Endodermal cell (in vitro differentiated cells): ENCODE measurements at regions not wholly inside any gene's neighbourhood (a gene's known extent, or its start where the extent isn't known, plus 50 kb on each side); places are given as distances from the start of the nearest gene placed in this dataset.

ENCODE experiments used
- DNase-seq: peaks from one replicate; pipeline ENCODE4 v3.0.0-alpha.2; 2017
- H3K27ac ChIP-seq: 2 replicates; pipeline ENCODE4 v1.5.1; 2013; ENCODE audit warnings: mild to moderate bottlenecking, low read depth, low read length, moderate library complexity
- H3K27me3 ChIP-seq: 2 replicates; pipeline ENCODE4 v1.6.1; 2013; ENCODE audit warnings: mild to moderate bottlenecking, low read length, moderate library complexity; ENCODE audit not compliant: insufficient read depth, control insufficient read depth, poor library complexity, severe bottlenecking
- H3K36me3 ChIP-seq: 2 replicates; pipeline ENCODE4 v1.7.0; 2013; ENCODE audit warnings: mild to moderate bottlenecking, low read length, moderate library complexity; ENCODE audit not compliant: control insufficient read depth, insufficient read depth
- H3K4me1 ChIP-seq: one replicate; pipeline ENCODE4 v1.7.0; 2013; ENCODE audit warnings: low read length; ENCODE audit not compliant: control insufficient read depth, insufficient read depth
- H3K4me3 ChIP-seq: 2 replicates; pipeline ENCODE4 v1.5.1; 2013; ENCODE audit warnings: mild to moderate bottlenecking, low read length, moderate library complexity
- H3K9ac ChIP-seq: 2 replicates; pipeline ENCODE4 v1.6.1; 2013; ENCODE audit warnings: mild to moderate bottlenecking, low read length, moderate library complexity; ENCODE audit not compliant: poor library complexity, severe bottlenecking; ENCODE audit errors: extremely low read depth
- H3K9me3 ChIP-seq: 2 replicates; pipeline ENCODE4 v1.6.1; 2013; ENCODE audit warnings: mild to moderate bottlenecking, low read length, moderate library complexity; ENCODE audit not compliant: control insufficient read depth
- H3K27ac Mint-ChIP-seq: 2 replicates; pipeline ENCODE4 v1.8.0; 2020; ENCODE audit warnings: mixed read lengths
- H3K27me3 Mint-ChIP-seq: 2 replicates; pipeline ENCODE4 v1.8.0; 2021; ENCODE audit warnings: mild to moderate bottlenecking, mixed read lengths; ENCODE audit not compliant: insufficient read depth
- H3K36me3 Mint-ChIP-seq: 2 replicates; pipeline ENCODE4 v1.8.0; 2020; ENCODE audit warnings: low read depth, mixed read lengths
- H3K4me1 Mint-ChIP-seq: 2 replicates; pipeline ENCODE4 v1.8.0; 2020; ENCODE audit warnings: mixed read lengths
- H3K4me3 Mint-ChIP-seq: 2 replicates; pipeline ENCODE4 v1.8.0; 2020; ENCODE audit warnings: mild to moderate bottlenecking, moderate library complexity, mixed read lengths
- H3K9me3 Mint-ChIP-seq: 2 replicates; pipeline ENCODE4 v1.8.0; 2020; ENCODE audit warnings: mild to moderate bottlenecking, mixed read lengths
- WGBS, 2 experiments: methylation state at CpG; one replicate each; pipeline versions ENCODE4 v1.1.5 to v1.1.7; 2013; ENCODE audit warnings: missing lambda C conversion rate in 2 of 2, mixed read lengths in 1 of 2; ENCODE audit not compliant: insufficient coverage in 1 of 2, insufficient read length in 1 of 2; 5-methylcytosine and 5-hydroxymethylcytosine counted together
- TF ChIP-seq, protein P1 (sequence below): fragments of 200-600 bp; sonication (generic); conservative IDR thresholded peaks from 2 replicates; pipeline ENCODE4 v1.5.0; 2021; ENCODE audit warnings: antibody characterized with exemption, mild to moderate bottlenecking

DNA sequence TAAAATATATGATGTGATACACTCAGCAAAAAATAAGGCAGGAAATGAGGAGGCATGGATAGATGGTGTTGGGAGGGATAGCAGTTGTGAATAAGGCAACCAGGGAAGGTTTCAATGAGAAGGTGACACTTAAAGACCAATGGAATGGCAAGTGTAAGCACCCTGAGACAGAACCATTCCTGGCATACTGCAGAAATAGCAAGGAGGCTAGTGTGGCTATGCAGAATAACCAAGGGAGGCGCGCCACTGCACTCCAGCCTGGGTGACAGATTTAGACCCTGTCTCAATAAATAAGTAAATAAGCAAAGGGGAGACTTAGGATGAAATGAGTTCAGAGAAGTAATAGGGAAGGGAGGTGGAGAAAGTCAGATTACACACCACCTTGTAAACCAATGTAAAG is 113.9 kb downstream of the TOMM20 start:
- peaks cover 2% of the 10 kb centered on the region for H3K27me3 Mint-ChIP-seq
- no peaks in the 10 kb centered on the region for H3K4me1 ChIP-seq
- no peak overlapping the region for H3K27ac ChIP-seq
- no peak overlapping the region for H3K27ac Mint-ChIP-seq
- H3K4me1 Mint-ChIP-seq = peaks cover 11% of the 10 kb centered on the region
- no peaks in the 10 kb centered on the region for H3K27me3 ChIP-seq
- no peak overlapping the region for H3K4me3 ChIP-seq
- TF ChIP-seq, protein P1, sequence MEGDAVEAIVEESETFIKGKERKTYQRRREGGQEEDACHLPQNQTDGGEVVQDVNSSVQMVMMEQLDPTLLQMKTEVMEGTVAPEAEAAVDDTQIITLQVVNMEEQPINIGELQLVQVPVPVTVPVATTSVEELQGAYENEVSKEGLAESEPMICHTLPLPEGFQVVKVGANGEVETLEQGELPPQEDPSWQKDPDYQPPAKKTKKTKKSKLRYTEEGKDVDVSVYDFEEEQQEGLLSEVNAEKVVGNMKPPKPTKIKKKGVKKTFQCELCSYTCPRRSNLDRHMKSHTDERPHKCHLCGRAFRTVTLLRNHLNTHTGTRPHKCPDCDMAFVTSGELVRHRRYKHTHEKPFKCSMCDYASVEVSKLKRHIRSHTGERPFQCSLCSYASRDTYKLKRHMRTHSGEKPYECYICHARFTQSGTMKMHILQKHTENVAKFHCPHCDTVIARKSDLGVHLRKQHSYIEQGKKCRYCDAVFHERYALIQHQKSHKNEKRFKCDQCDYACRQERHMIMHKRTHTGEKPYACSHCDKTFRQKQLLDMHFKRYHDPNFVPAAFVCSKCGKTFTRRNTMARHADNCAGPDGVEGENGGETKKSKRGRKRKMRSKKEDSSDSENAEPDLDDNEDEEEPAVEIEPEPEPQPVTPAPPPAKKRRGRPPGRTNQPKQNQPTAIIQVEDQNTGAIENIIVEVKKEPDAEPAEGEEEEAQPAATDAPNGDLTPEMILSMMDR = no peak
- no peak overlapping the region for H3K9ac ChIP-seq
- no peak for DNase-seq
- no peak overlapping the region for H3K4me3 Mint-ChIP-seq
- 100% methylated on average over 2 of the region's 2 CpGs for WGBS, 2 experiments
- no peaks in the 10 kb centered on the region for H3K36me3 Mint-ChIP-seq
- no peaks in the 10 kb centered on the region for H3K9me3 Mint-ChIP-seq
- H3K36me3 ChIP-seq = no peaks in the 10 kb centered on the region
- H3K9me3 ChIP-seq = no peaks in the 10 kb centered on the region

DNA sequence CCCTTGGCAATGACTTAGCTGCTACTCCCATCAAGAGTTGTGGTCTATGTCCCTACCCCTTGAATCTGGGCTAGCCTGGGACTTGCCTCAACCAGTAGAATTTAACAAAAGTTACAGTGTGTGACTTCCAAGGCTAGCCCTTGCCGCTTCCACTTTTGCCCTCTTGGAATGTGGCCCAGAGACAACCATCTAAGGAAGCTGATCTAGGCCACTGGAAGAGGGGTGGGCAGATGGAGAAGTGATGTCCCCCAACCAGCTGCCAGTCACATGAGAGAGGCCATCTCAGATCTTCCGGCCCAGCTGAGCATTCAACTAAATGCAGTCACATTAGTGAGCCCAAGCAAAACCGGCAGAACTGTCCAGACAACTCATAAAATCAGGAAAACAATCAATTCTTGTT is 115.1 kb downstream of the TOMM20 start:
- H3K36me3 Mint-ChIP-seq = no peaks in the 10 kb centered on the region

DNA sequence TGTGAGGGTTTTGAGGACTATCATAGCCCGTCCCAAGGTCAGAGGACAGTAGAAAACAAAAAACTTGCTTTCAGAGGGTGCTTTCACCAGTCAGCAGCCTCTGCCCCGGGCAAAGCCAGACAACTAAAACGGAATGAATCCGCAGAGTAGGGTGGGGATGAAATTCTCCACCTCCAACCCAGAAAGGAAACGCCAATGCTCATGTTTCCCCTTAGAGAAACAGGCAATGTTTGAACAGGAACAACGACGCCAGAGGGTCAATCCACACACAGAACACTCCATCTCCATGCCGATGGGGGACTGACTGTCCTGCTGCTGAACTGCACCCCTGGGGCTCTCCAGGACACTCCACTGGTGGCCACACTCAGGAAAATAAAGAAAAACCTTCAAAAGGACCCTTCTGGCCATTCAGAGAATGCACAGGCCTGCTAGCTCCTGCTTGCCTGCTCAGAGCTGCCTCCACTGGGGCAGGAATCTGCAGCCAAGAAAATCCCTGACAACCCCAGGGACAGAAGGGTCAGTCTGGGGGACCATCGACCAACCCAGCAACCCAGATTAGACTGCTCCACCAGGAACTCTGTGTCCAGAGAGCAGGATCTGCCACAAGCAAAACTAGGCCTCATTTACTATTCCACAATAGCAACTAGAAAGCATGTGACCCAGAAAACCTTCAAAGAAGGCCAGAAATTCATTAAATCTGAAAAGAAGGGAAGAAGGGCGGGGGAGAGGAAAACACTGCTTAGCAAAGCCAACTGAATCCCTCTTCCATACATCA is 116.0 kb downstream of the TOMM20 start:
- no peaks in the 10 kb centered on the region for H3K27me3 ChIP-seq
- Mint-ChIP-seq H3K4me1 (peaks cover 7% of the 10 kb centered on the region), H3K27me3 (no peaks in the 10 kb centered on the region), H3K4me3 (no peak overlapping the region), H3K27ac (no peak overlapping the region), H3K9me3 (peaks cover 3% of the 10 kb centered on the region), H3K36me3 (no peaks in the 10 kb centered on the region)
- 91 to 100% methylated on average over 1 to 10 of the region's 10 CpGs for WGBS, 2 experiments
- H3K4me3 ChIP-seq = no peak overlapping the region
- H3K9me3 ChIP-seq = peaks cover 8% of the 10 kb centered on the region
- no peaks in the 10 kb centered on the region for H3K36me3 ChIP-seq
- TF ChIP-seq, protein P1 = no peak
- H3K27ac ChIP-seq = no peak overlapping the region
- no peak overlapping the region for H3K9ac ChIP-seq
- H3K4me1 ChIP-seq = no peaks in the 10 kb centered on the region
- peak; percentile 41 for DNase-seq

More for the DNA sequence above, 115.1 kb downstream of the TOMM20 start:
- TF ChIP-seq, protein P1 = no peak
- no peak overlapping the region for H3K4me3 ChIP-seq
- H3K9me3 ChIP-seq = no peaks in the 10 kb centered on the region
- Mint-ChIP-seq H3K4me1 (peaks cover 11% of the 10 kb centered on the region), H3K9me3 (no peaks in the 10 kb centered on the region), H3K27me3 (peaks cover under 1% of the 10 kb centered on the region), H3K27ac (no peak overlapping the region), H3K4me3 (no peak overlapping the region)
- H3K4me1 ChIP-seq = no peaks in the 10 kb centered on the region
- WGBS, 2 experiments = 86 to 100% methylated on average over 1 to 3 of the region's 3 CpGs
- no peak overlapping the region for H3K27ac ChIP-seq
- H3K9ac ChIP-seq = no peak overlapping the region
- H3K27me3 ChIP-seq = no peaks in the 10 kb centered on the region
- DNase-seq = no peak
- no peaks in the 10 kb centered on the region for H3K36me3 ChIP-seq
